GM12891 (cell line): ENCODE measurements at regions not wholly inside any gene's neighbourhood (a gene's known extent, or its start where the extent isn't known, plus 50 kb on each side); places are given as distances from the start of the nearest gene placed in this dataset.

Experiments
- DNase-seq: peaks from one replicate; pipeline ENCODE4 v3.0.0; 2011; ENCODE audit warnings: low spot score; ENCODE audit not compliant: insufficient read length
- FAIRE-seq: peaks from 2 replicates; lab custom pipeline; 2011; peaks lifted over from hg19 to GRCh38; lab: Jason Lieb, UNC
- PAX5 ChIP-seq: IDR thresholded peaks from 2 replicates; pipeline ENCODE4 v1.6.1; 2011; ENCODE audit warnings: low read length, moderate library complexity, mild to moderate bottlenecking; ENCODE audit not compliant: insufficient read depth, severe bottlenecking
- POLR2A ChIP-seq: IDR thresholded peaks from 2 replicates; pipeline ENCODE4 v1.6.1; 2011; ENCODE audit warnings: low read depth, low read length, control low read depth
- POLR2AphosphoS5 ChIP-seq: IDR thresholded peaks from 2 replicates; pipeline ENCODE4 v1.6.1; 2011; ENCODE audit warnings: low read depth, low read length, control low read depth
- POU2F2 ChIP-seq: IDR thresholded peaks from 2 replicates; pipeline ENCODE4 v1.6.1; 2011; ENCODE audit warnings: low read depth, mild to moderate bottlenecking, control low read depth, low read length, moderate library complexity
- SPI1 ChIP-seq: IDR thresholded peaks from 2 replicates; pipeline ENCODE4 v1.6.1; 2011; ENCODE audit warnings: low read depth, low read length, control low read depth
- TAF1 ChIP-seq: IDR thresholded peaks from 2 replicates; pipeline ENCODE4 v1.6.1; 2011; ENCODE audit warnings: low read depth, low read length, control low read depth

- FAIRE-seq, result no peak
- TF ChIP-seq TAF1 (no peak), POLR2A (no peak)
- DNase-seq, result no peak
Measured at GRCh38 chr16:76201385-76201784, 75.8 kb upstream of the CNTNAP4 start.

- TF ChIP-seq PAX5, result no peak
- TF ChIP-seq POLR2AphosphoS5, result no peak
- no peak for TF ChIP-seq TAF1
- TF ChIP-seq POLR2A, result no peak
- no peak for TF ChIP-seq POU2F2
- no peak for TF ChIP-seq SPI1
- FAIRE-seq (no peak), DNase-seq (no peak)
Measured at GRCh38 chr16:76204249-76204648, 73.0 kb upstream of the CNTNAP4 start.

GRCh38 chr16:76207270-76207669 is 69.9 kb upstream of the CNTNAP4 start:
- no peak for FAIRE-seq
- no peak for TF ChIP-seq POLR2A
- TF ChIP-seq TAF1, result no peak
- no peak for TF ChIP-seq PAX5
- no peak for DNase-seq

GRCh38 chr16:76210157-76210556 is 67.0 kb upstream of the CNTNAP4 start:
- no peak for FAIRE-seq
- no peak for DNase-seq
- TF ChIP-seq POLR2AphosphoS5, result no peak
- TF ChIP-seq POLR2A, result no peak
- TF ChIP-seq TAF1, result no peak
- no peak for TF ChIP-seq PAX5
- no peak for TF ChIP-seq POU2F2
- TF ChIP-seq SPI1, result no peak

GRCh38 chr16:76213860-76214259 is 63.3 kb upstream of the CNTNAP4 start:
- no peak for DNase-seq
- FAIRE-seq, result no peak
- TF ChIP-seq POU2F2, result no peak
- TF ChIP-seq POLR2AphosphoS5, result no peak
- no peak for TF ChIP-seq PAX5
- TF ChIP-seq SPI1, result no peak
- TF ChIP-seq POLR2A, result no peak
- TF ChIP-seq TAF1, result no peak

- FAIRE-seq (no peak), DNase-seq (no peak)
- TF ChIP-seq POU2F2, result no peak
- no peak for TF ChIP-seq POLR2AphosphoS5
- TF ChIP-seq POLR2A, result no peak
- TF ChIP-seq TAF1, result no peak
- no peak for TF ChIP-seq SPI1
- TF ChIP-seq PAX5, result no peak
Measured at GRCh38 chr16:76214856-76215255, 62.3 kb upstream of the CNTNAP4 start.

- DNase-seq (no peak), FAIRE-seq (no peak)
- no peak for TF ChIP-seq POU2F2
- TF ChIP-seq POLR2AphosphoS5, result no peak
- TF ChIP-seq POLR2A, result no peak
- TF ChIP-seq PAX5, result no peak
- TF ChIP-seq SPI1, result no peak
- no peak for TF ChIP-seq TAF1
Measured at GRCh38 chr16:76222087-76222486, 55.1 kb upstream of the CNTNAP4 start.

GRCh38 chr16:76222853-76223252 is 54.3 kb upstream of the CNTNAP4 start:
- no peak for FAIRE-seq
- DNase-seq, result no peak
- TF ChIP-seq PAX5 (no peak), TAF1 (no peak), POU2F2 (no peak), POLR2AphosphoS5 (no peak), SPI1 (no peak), POLR2A (no peak)

- TF ChIP-seq SPI1 (no peak), TAF1 (no peak), PAX5 (no peak), POLR2A (no peak), POLR2AphosphoS5 (no peak), POU2F2 (no peak)
- FAIRE-seq, result no peak
Measured at GRCh38 chr16:76226011-76226410, 51.2 kb upstream of the CNTNAP4 start.

GRCh38 chr16:76226481-76226880 is 50.7 kb upstream of the CNTNAP4 start:
- TF ChIP-seq SPI1, result no peak
- TF ChIP-seq POU2F2, result no peak
- TF ChIP-seq POLR2AphosphoS5, result no peak
- no peak for TF ChIP-seq POLR2A
- no peak for TF ChIP-seq TAF1
- no peak for TF ChIP-seq PAX5
- no peak for DNase-seq
- FAIRE-seq, result no peak

More at GRCh38 chr16:76226011-76226410, 51.2 kb upstream of the CNTNAP4 start:
- DNase-seq, result no peak
